ENCODE measurements at regions not wholly inside any gene's neighbourhood (a gene's known extent, or its start where the extent isn't known, plus 50 kb on each side); places are given as distances from the start of the nearest gene placed in this dataset.

DNA sequence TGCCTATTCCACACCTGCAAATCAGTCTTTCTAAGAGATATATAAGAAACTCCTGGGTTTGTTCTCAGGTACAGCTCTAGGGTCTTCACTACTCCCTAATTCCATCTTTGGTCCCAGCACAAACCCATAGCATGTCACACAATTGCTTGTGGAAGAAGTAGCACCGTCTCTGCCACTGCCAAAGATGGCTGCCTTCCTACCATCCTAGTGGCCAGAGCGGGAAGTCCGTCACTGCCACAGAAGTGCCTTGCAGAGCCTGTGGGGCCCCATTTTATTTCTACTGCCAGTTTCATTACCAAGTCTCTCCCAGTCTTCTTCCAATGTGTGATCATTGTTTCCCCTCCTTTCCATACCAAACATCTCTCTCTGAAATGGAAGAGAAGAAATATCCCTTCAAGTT lies 107.6 kb downstream of the CD47 start:
- Histone ChIP-seq H3K4me3 (IDR thresholded peaks at IDR 0.05; ENCODE audit: insufficient read depth, low read depth, low read length) (no peak overlapping the region), H3K4me2 (no peak overlapping the region), H3K9ac (no peak overlapping the region), H3K79me2 (ENCODE audit: insufficient read depth, low read depth) (no peaks in the 10 kb centered on the region), H2AFZ (ENCODE audit: low read depth) (no peak overlapping the region), H3K27ac (no peak overlapping the region), H3K4me1 (ENCODE audit: low read depth, poor library complexity, severe bottlenecking) (no peaks in the 10 kb centered on the region), H3K36me3 (ENCODE audit: insufficient read depth) (no peaks in the 10 kb centered on the region), H4K20me1 (ENCODE audit: insufficient read depth) (no peaks in the 10 kb centered on the region), H3K27me3 (ENCODE audit: insufficient read depth, low read depth) (no peaks in the 10 kb centered on the region)
- TF ChIP-seq, protein P1, sequence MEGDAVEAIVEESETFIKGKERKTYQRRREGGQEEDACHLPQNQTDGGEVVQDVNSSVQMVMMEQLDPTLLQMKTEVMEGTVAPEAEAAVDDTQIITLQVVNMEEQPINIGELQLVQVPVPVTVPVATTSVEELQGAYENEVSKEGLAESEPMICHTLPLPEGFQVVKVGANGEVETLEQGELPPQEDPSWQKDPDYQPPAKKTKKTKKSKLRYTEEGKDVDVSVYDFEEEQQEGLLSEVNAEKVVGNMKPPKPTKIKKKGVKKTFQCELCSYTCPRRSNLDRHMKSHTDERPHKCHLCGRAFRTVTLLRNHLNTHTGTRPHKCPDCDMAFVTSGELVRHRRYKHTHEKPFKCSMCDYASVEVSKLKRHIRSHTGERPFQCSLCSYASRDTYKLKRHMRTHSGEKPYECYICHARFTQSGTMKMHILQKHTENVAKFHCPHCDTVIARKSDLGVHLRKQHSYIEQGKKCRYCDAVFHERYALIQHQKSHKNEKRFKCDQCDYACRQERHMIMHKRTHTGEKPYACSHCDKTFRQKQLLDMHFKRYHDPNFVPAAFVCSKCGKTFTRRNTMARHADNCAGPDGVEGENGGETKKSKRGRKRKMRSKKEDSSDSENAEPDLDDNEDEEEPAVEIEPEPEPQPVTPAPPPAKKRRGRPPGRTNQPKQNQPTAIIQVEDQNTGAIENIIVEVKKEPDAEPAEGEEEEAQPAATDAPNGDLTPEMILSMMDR (conservative IDR thresholded peaks at IDR 0.05; ENCODE audit: low read depth, low read length), result no peak

DNA sequence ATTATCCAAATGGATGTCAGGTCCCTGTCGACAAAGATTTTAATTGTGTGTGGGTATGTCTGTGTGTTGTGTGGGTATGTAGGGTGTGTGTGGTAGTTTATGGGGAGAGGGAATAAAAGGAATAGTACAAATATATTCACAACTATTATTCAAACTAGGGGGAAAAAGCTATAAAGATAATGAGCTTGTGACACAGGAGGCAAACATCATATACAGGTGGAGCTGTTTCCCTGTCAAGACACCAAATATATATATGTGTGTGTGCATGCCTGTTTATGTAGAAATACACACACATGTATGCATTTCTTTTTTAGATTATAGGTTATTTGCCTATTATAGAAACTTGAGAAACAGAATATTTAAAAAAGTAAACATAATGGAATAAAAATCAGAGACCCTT lies 108.7 kb downstream of the CD47 start:
- H3K27me3 ChIP-seq (ENCODE audit: insufficient read depth, low read depth), result no peaks in the 10 kb centered on the region
- no peaks in the 10 kb centered on the region for H3K4me1 ChIP-seq (ENCODE audit: low read depth, poor library complexity, severe bottlenecking)
- H4K20me1 ChIP-seq (ENCODE audit: insufficient read depth), result no peaks in the 10 kb centered on the region
- TF ChIP-seq, protein P1 (conservative IDR thresholded peaks at IDR 0.05; ENCODE audit: low read depth, low read length), result no peak
- no peak overlapping the region for H3K4me3 ChIP-seq (IDR thresholded peaks at IDR 0.05; ENCODE audit: insufficient read depth, low read depth, low read length)
- no peaks in the 10 kb centered on the region for H3K36me3 ChIP-seq (ENCODE audit: insufficient read depth)
- H2AFZ ChIP-seq (ENCODE audit: low read depth), result no peak overlapping the region
- H3K4me2 ChIP-seq, result no peak overlapping the region
- H3K27ac ChIP-seq, result no peak overlapping the region
- no peaks in the 10 kb centered on the region for H3K79me2 ChIP-seq (ENCODE audit: insufficient read depth, low read depth)
- H3K9ac ChIP-seq, result no peak overlapping the region

DNA sequence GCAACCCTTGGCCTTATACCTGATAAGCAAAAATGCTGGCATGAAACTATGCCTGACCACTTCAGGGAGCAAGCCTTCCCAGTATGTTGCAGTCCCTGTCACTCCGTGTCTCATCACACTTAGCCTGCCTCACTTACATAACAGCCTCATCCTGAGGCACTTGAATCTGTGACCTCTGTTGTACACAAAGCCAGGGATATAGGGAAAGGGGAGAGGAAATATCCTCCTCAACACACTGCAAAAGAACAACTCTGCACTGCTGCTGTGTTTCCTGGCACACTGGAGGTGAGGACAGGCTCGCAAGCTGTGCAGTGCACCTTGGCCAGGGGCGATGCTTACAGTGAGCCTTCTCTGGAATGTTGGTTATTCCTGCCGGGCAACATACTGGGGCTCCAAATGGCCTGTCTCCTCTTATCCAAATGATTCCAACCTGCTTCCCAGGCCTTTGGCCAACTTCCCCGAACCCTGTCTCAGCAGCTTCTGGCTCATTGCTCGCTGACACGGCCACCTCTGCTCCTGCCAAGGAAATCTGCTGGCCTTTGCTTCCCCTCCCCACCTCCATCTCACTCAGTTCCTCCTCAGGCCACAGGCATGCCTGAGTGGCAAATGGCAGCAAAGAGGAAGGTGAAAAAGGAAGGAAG lies 109.2 kb downstream of the CD47 start:
- no peak overlapping the region for H2AFZ ChIP-seq (ENCODE audit: low read depth)
- no peak overlapping the region for H3K4me3 ChIP-seq (IDR thresholded peaks at IDR 0.05; ENCODE audit: insufficient read depth, low read depth, low read length)
- H3K4me2 ChIP-seq, result no peak overlapping the region

DNA sequence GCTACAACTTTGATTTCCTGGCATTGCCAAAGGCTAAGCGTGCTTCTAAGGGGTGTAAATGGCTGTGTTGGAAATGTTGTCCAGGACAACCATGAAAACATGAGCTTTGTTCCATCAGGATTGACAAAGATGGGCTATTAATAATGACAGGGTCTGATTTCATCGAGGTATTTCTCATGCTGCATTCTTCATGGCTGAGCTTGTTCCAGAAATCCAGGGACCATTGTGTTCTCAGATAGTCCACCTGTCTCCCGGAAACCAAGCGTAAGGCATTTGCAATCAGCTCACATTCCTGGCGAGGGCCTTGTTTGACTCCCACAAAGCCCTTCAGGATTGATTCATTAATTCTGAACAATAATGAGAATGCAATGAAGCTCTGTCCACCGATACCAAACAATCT lies 111.3 kb downstream of the CD47 start:
- TF ChIP-seq, protein P1 (conservative IDR thresholded peaks at IDR 0.05; ENCODE audit: low read depth, low read length), result no peak
- no peaks in the 10 kb centered on the region for H4K20me1 ChIP-seq (ENCODE audit: insufficient read depth)
- H3K27ac ChIP-seq, result no peak overlapping the region
- no peak overlapping the region for H3K4me3 ChIP-seq (IDR thresholded peaks at IDR 0.05; ENCODE audit: insufficient read depth, low read depth, low read length)
- no peaks in the 10 kb centered on the region for H3K4me1 ChIP-seq (ENCODE audit: low read depth, poor library complexity, severe bottlenecking)
- H2AFZ ChIP-seq (ENCODE audit: low read depth), result no peak overlapping the region
- no peaks in the 10 kb centered on the region for H3K79me2 ChIP-seq (ENCODE audit: insufficient read depth, low read depth)
- no peak overlapping the region for H3K9ac ChIP-seq
- no peak overlapping the region for H3K4me2 ChIP-seq
- no peaks in the 10 kb centered on the region for H3K36me3 ChIP-seq (ENCODE audit: insufficient read depth)
- no peaks in the 10 kb centered on the region for H3K27me3 ChIP-seq (ENCODE audit: insufficient read depth, low read depth)

More for the DNA sequence above, 109.2 kb downstream of the CD47 start:
- H3K79me2 ChIP-seq (ENCODE audit: insufficient read depth, low read depth), result no peaks in the 10 kb centered on the region
- TF ChIP-seq, protein P1 (conservative IDR thresholded peaks at IDR 0.05; ENCODE audit: low read depth, low read length), result no peak
- no peaks in the 10 kb centered on the region for H3K36me3 ChIP-seq (ENCODE audit: insufficient read depth)
- H4K20me1 ChIP-seq (ENCODE audit: insufficient read depth), result no peaks in the 10 kb centered on the region
- H3K4me1 ChIP-seq (ENCODE audit: low read depth, poor library complexity, severe bottlenecking), result no peaks in the 10 kb centered on the region
- no peak overlapping the region for H3K27ac ChIP-seq
- no peak overlapping the region for H3K9ac ChIP-seq
- no peaks in the 10 kb centered on the region for H3K27me3 ChIP-seq (ENCODE audit: insufficient read depth, low read depth)

Measured in KMS-11 (cell line).